Mesothelial cell of epicardium (in vitro differentiated cells): ENCODE measurements at regions not wholly inside any gene's neighbourhood (a gene's known extent, or its start where the extent isn't known, plus 50 kb on each side); places are given as distances from the start of the nearest gene placed in this dataset.
"Not testable (repeated sequence)": the region's sequence is repeated elsewhere in the genome, so short reads cannot be mapped to it uniquely, and the experiment has no call there.

Experiments
- DNase-seq, 2 experiments: peaks; one replicate each; pipeline ENCODE4 v3.0.0; 2021; ENCODE audit warnings: low spot score in 2 of 2; ENCODE audit not compliant: unreplicated experiment in 2 of 2
- H3K27ac Mint-ChIP-seq: 2 replicates; pipeline ENCODE4 v1.8.0; 2021; ENCODE audit warnings: mixed read lengths
- H3K27me3 Mint-ChIP-seq: 2 replicates; pipeline ENCODE4 v1.8.0; 2021; ENCODE audit warnings: low read depth, mixed read lengths
- H3K36me3 Mint-ChIP-seq: 2 replicates; pipeline ENCODE4 v1.8.0; 2021; ENCODE audit warnings: mixed read lengths
- H3K4me1 Mint-ChIP-seq: 2 replicates; pipeline ENCODE4 v1.8.0; 2021; ENCODE audit warnings: mixed read lengths
- H3K4me3 Mint-ChIP-seq: 2 replicates; pipeline ENCODE4 v1.8.0; 2021; ENCODE audit warnings: mild to moderate bottlenecking, moderate library complexity, mixed read lengths
- H3K9me3 Mint-ChIP-seq: 2 replicates; pipeline ENCODE4 v1.8.0; 2021; ENCODE audit warnings: mixed read lengths
- CTCF ChIP-seq: fragments of 200-600 bp; sonication (generic); IDR thresholded peaks from one replicate; pipeline ENCODE4 v1.5.0; 2021; ENCODE audit warnings: antibody characterized with exemption; ENCODE audit not compliant: unreplicated experiment

- H3K27ac Mint-ChIP-seq = no peak overlapping the region
- H3K9me3 Mint-ChIP-seq = peaks cover 31% of the 10 kb centered on the region
- H3K4me1 Mint-ChIP-seq = no peaks in the 10 kb centered on the region
- no peak for TF ChIP-seq CTCF
- DNase-seq = no peak
- peaks cover 23% of the 10 kb centered on the region for H3K36me3 Mint-ChIP-seq
- no peak overlapping the region for H3K4me3 Mint-ChIP-seq
- no peaks in the 10 kb centered on the region for H3K27me3 Mint-ChIP-seq
These were observed 124.9 kb downstream of the TMEM167A start for GRCh38 chr5:82952326-82952725.

GRCh38 chr5:82944267-82944666, 132.9 kb downstream of the TMEM167A start:
- DNase-seq, H3K27ac Mint-ChIP-seq, H3K4me3 Mint-ChIP-seq, H3K27me3 Mint-ChIP-seq, H3K4me1 Mint-ChIP-seq, H3K36me3 Mint-ChIP-seq: not testable (repeated sequence)
- peaks cover 40% of the 10 kb centered on the region for H3K9me3 Mint-ChIP-seq

- Mint-ChIP-seq H3K4me3 (no peak overlapping the region), H3K36me3 (no peaks in the 10 kb centered on the region), H3K9me3 (peaks cover 32% of the 10 kb centered on the region), H3K4me1 (peaks cover 5% of the 10 kb centered on the region), H3K27ac (no peak overlapping the region), H3K27me3 (no peaks in the 10 kb centered on the region)
- DNase-seq = no peak
- no peak for TF ChIP-seq CTCF
These were observed 134.9 kb downstream of the TMEM167A start for GRCh38 chr5:82942083-82942881.

GRCh38 chr5:82938901-82939725, 138.1 kb downstream of the TMEM167A start:
- H3K4me3 Mint-ChIP-seq = no peak overlapping the region
- DNase-seq = no peak
- H3K27ac Mint-ChIP-seq = no peak overlapping the region
- H3K36me3 Mint-ChIP-seq = no peaks in the 10 kb centered on the region
- H3K4me1 Mint-ChIP-seq = peaks cover 5% of the 10 kb centered on the region
- no peak for TF ChIP-seq CTCF
- peaks cover 14% of the 10 kb centered on the region for H3K9me3 Mint-ChIP-seq
- H3K27me3 Mint-ChIP-seq = no peaks in the 10 kb centered on the region

- H3K4me3 Mint-ChIP-seq, H3K36me3 Mint-ChIP-seq, H3K27me3 Mint-ChIP-seq, DNase-seq, H3K9me3 Mint-ChIP-seq, H3K27ac Mint-ChIP-seq: not testable (repeated sequence)
- peaks cover 13% of the 10 kb centered on the region for H3K4me1 Mint-ChIP-seq
These were observed 144.5 kb downstream of the TMEM167A start for GRCh38 chr5:82932473-82933220.

GRCh38 chr5:82931110-82931509, 146.1 kb downstream of the TMEM167A start:
- Mint-ChIP-seq H3K4me3 (no peak overlapping the region), H3K27ac (no peak overlapping the region), H3K9me3 (no peaks in the 10 kb centered on the region), H3K4me1 (peaks cover 13% of the 10 kb centered on the region), H3K27me3 (no peaks in the 10 kb centered on the region), H3K36me3 (peaks cover 2% of the 10 kb centered on the region)
- no peak for TF ChIP-seq CTCF
- no peak for DNase-seq
